Activated CD4-positive, alpha-beta T cell treated with anti-CD3 and anti-CD28 coated beads for 48 hours (primary cell): ENCODE measurements at regions not wholly inside any gene's neighbourhood (a gene's known extent, or its start where the extent isn't known, plus 50 kb on each side); places are given as distances from the start of the nearest gene placed in this dataset.

Experiments
- DNase-seq: peaks from one replicate; pipeline ENCODE4 v3.0.0-alpha.2; 2020

- DNase-seq: no peak
Observed at GRCh38 chr5:74205767-74206578, 434.6 kb downstream of the ENC1 start.

- peak; percentile 36 for DNase-seq
Observed at GRCh38 chr5:74201334-74202081, 439.0 kb downstream of the ENC1 start.

DNA sequence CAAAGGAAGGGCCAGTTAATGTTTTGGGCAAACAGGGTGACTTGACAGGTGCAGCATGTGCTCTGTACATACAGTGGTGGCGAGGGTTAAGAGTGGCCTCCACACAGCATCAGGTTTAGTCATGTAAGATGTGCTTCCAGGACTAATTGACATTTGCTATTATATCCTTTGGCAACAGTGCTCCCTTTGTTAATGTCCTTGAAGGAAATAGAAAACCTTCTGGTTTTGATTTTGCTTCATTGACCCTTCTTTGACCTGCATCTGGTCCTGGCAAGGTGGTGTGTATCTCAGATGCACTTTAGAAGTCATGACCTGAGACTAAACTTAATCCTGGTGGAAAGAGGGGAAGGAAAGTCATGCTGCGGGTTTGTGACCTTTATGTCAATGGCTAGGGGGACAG is 440.0 kb downstream of the ENC1 start:
- DNase-seq: no peak

- no peak for DNase-seq
Observed at GRCh38 chr5:74199436-74200210, 440.9 kb downstream of the ENC1 start.

DNA sequence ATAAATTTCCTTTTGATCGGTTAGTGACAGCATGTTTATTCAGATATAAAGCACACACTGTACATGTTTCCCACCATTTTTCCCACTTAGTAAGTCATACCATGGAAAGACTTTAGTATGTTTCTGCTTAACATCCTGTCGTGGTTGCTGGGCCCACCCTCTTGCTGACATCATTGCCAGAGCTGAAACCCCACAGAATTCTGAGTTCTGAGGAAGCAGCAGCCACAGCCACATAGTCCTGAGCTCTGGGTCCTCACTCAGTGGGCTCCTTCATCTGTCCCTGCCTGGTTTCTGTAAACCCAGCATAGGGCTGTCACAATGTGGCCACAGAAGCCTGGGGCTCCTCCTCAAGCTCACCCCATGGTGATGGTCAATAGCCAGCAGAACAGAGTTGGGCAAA is 441.5 kb downstream of the ENC1 start:
- peak; percentile 34 for DNase-seq

GRCh38 chr5:74198156-74198555 is 442.4 kb downstream of the ENC1 start:
- DNase-seq: no peak

DNA sequence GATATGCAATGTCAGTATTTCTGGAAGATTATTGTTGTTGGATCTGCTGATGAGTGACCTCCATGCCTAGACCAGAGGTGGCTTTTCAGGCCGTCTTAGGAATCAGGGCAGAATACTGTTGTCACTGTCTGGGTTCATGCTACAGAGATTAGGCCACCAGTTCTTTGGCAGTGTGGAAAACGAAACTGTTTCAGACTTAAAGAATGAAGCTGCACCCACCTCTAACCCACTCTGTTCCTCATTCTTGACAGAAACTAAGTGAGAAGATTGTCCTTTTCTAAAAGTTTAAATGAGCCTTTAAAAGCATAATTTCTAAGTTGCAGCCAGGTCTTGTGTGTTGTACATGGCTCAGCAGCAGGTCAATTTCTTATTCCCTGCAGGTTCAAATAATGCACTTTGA is 444.3 kb downstream of the ENC1 start:
- no peak for DNase-seq

DNA sequence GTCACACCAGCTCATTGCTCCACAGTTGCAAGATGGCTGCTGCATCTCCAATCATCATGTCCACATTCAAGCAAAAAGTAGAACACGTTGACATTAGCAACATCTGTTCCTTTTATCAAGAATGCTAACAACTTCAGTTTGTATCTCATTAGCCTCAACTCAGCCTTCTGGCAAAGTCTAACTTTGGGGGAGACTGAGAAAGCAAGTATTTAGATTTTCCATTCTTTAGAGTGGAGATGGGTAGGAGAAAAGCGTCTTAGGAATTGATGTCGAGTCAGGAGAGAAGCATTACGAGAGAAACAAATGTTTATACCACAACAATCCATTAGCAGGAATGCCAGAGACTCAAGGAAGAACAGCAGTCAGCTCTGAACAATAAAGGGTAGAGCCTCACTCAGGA is 446.3 kb downstream of the ENC1 start:
- DNase-seq: no peak

DNA sequence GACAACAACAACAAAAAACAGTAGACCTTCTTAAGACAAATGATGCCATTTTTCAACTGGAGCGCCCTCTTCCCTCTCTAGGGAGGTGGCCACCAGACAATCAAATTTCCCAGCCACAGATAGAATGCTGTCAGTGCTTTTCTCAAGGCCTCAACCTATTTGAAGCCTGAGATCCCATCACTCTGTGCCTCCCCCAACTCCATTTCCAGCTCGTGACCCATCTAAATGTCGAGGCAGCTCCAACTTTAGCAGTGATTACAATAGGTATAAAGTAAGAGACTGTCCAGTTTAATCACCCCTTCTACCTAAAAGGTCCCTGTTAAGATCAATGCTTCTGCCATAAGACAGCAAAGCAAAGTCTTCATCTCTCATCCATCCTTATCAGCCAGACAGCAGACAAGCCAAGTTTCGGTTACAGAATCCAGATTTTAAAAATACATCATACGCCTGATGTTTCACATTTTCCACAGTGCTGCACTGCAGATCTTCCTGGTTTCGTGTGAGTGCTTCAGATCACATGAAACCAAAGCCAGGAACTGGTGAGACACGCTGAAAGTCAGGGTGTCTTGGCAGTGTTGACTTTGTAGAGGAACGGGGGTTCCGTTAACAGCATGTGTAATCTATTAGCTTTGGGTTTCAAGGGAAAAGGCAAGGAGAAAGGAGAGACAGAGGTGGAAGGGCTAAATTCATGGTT is 447.8 kb downstream of the ENC1 start:
- DNase-seq: no peak

DNA sequence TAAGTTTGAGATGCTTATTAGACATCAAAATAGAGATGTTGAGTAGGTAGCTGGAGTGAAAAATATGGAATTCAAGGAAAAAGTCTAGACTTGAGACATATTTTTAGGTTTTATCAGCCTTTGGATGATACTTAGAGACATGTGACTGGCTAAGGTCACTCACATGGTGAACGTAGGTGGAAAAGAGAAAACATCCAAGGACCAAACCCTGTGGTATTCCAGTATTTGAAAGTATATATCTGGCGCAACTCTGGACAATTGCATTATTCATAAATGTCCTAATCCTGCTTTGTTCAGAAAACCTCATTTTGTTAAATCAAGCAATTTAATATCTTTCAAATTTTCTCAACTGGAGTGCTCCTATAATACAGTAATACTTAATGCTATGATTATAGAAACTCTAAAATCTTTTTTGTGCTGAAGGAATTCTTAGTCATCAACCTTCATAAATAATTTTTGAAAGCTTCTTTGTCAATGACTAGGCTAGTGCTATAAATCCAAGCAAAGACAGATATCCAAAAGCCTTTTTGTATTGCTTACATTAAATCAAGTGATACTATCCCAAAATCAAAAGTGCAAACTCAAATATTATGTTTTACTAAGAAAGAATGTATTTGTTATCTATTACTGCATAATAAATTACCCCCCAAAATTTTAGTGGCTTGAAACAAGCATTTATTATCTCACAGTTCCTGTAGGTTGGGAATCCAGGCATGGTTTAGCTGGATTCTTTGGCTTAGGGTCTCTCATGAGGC is 452.0 kb downstream of the ENC1 start:
- no peak for DNase-seq

- no peak for DNase-seq
Observed at GRCh38 chr5:74187757-74188156, 452.8 kb downstream of the ENC1 start.

- no peak for DNase-seq
Observed at GRCh38 chr5:74186356-74187315, 453.9 kb downstream of the ENC1 start.

GRCh38 chr5:74185599-74185998 is 454.9 kb downstream of the ENC1 start:
- no peak for DNase-seq

DNA sequence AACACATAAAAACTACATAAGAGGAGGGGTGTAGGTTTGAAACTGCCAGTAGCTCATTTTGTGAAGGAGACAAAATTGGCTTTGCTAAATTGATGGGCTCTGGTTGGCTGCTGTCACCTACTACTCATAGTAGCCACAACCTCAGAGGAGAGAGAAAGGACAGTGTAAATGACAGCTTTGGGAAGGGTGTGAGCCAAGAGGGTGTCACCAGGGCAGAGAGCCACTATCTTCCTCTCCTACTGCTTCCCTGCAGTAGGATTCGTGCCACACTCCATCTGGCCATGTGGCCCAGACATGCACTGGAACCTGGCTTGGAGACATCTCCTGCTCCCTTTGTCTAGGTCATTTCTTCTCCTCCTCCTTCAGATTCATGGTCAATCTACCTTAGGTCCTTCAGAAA is 455.9 kb downstream of the ENC1 start:
- DNase-seq: no peak

GRCh38 chr5:74183041-74183440 is 457.5 kb downstream of the ENC1 start:
- no peak for DNase-seq

DNA sequence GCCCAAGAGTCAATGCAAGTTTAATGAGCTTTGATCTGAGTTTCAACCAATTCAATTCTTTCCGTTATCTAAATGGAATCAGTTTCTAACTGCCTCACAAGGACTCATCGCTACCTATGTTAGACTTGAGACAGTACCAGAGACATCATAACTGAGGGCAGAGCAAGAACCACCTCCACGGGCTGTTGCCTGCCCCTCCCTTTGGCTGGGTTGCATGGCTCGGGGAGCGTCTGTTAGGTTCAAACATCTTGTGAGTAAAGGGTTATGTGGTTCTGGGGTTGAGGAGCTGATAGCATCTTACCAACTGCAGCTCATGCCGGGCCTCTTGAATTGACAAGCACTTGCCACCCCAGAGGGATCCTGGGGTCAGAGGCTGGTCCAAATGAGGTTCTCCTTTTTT is 457.9 kb downstream of the ENC1 start:
- DNase-seq: peak; percentile 47

GRCh38 chr5:74179701-74180100 is 460.8 kb downstream of the ENC1 start:
- no peak for DNase-seq

- no peak for DNase-seq
Observed at GRCh38 chr5:74179179-74179578, 461.3 kb downstream of the ENC1 start.

- DNase-seq: no peak
Observed at GRCh38 chr5:74177961-74178360, 462.6 kb downstream of the ENC1 start.

DNA sequence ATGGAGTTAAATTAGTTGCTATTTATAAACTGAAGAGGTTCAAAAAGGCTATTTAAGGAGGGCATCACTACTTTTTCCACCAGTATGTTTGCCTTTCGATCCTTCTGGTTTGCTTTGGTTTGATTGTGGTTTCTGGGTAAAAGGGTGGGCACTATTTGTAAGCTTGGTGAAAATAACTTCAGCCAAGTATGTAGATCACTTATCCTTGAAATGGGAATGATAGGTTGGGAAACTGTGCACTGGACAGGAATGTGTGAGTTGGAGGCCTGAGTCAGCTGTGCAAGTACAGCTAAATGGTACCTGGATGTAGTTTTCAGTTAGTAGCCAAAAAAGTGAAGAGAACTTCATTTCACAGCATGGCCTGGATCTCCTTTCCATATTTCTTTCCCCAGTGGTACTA is 466.2 kb downstream of the ENC1 start:
- no peak for DNase-seq

DNA sequence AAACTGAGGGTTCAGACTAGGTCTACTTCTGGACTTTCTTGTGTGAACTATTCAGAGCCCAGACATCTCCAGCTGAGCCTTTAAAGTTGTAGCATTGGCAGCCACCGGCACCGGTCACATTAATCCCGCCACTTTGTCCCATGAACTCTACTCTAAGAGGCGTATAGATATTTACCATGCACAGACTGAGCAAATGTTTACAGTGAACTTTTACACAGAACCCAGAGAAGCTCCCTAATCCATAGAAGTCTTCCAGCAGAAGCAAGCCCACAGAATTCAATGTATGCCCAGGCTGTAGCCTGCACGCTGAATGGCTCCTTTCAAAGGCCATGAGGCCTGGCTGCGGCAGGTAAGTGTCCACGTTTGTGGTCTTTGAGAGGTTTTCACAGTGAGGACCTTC is 466.9 kb downstream of the ENC1 start:
- DNase-seq: no peak
